Karpas-422 (cell line): ENCODE measurements at regions not wholly inside any gene's neighbourhood (a gene's known extent, or its start where the extent isn't known, plus 50 kb on each side); places are given as distances from the start of the nearest gene placed in this dataset.
"Not testable (repeated sequence)": the region's sequence is repeated elsewhere in the genome, so short reads cannot be mapped to it uniquely, and the experiment has no call there.

Source experiments
- DNase-seq: peaks from one replicate; pipeline ENCODE4 v3.0.0-alpha.2; 2015
- H2AFZ ChIP-seq: fragments of 200-600 bp; sonication (generic); 2 replicates; pipeline ENCODE4 v1.6.1; 2014; ENCODE audit warnings: antibody characterized with exemption, low read length, mixed read lengths
- H3K27ac ChIP-seq: fragments of 200-600 bp; sonication (generic); 2 replicates; pipeline ENCODE4 v1.5.1; 2014; ENCODE audit warnings: mild to moderate bottlenecking, low read length, moderate library complexity
- H3K27me3 ChIP-seq: fragments of 200-600 bp; sonication (generic); 2 replicates; pipeline ENCODE4 v1.6.1; 2014; ENCODE audit warnings: low read length, mixed read lengths
- H3K36me3 ChIP-seq: fragments of 200-600 bp; sonication (generic); 2 replicates; pipeline ENCODE4 v1.6.1; 2014; ENCODE audit warnings: low read length, mixed read lengths; ENCODE audit not compliant: insufficient read depth
- H3K4me1 ChIP-seq: fragments of 200-600 bp; sonication (generic); 2 replicates; pipeline ENCODE4 v1.6.1; 2014; ENCODE audit warnings: mild to moderate bottlenecking, low read length, mixed read lengths
- H3K4me2 ChIP-seq: fragments of 200-600 bp; sonication (generic); 2 replicates; pipeline ENCODE4 v1.6.1; 2014; ENCODE audit warnings: low read length, low read depth, mild to moderate bottlenecking; ENCODE audit not compliant: poor library complexity, severe bottlenecking
- H3K4me3 ChIP-seq: fragments of 200-600 bp; sonication (generic); 2 replicates; pipeline ENCODE4 v1.5.1; 2014; ENCODE audit warnings: mild to moderate bottlenecking, antibody characterized with exemption, low read length, mixed read lengths
- H3K79me2 ChIP-seq: fragments of 200-600 bp; sonication (generic); 2 replicates; pipeline ENCODE4 v1.6.1; 2014; ENCODE audit warnings: mild to moderate bottlenecking, low read length, mixed read lengths
- H3K9ac ChIP-seq: fragments of 200-600 bp; sonication (generic); 2 replicates; pipeline ENCODE4 v1.6.0; 2014; ENCODE audit warnings: low read length
- H3K9me2 ChIP-seq: fragments of 200-600 bp; sonication (generic), shearing (Covaris generic); replicated peaks from 2 replicates; pipeline ENCODE4 v1.6.0; 2014; ENCODE audit warnings: mild to moderate bottlenecking, low read length, moderate library complexity; ENCODE audit not compliant: insufficient read depth
- H3K9me3 ChIP-seq: fragments of 300-700, 200-600 bp; sonication (generic); 2 replicates; pipeline ENCODE4 v1.6.1; 2014; ENCODE audit warnings: low read length, mixed read lengths
- H4K20me1 ChIP-seq: fragments of 200-600 bp; sonication (generic); 2 replicates; pipeline ENCODE4 v1.6.1; 2014; ENCODE audit warnings: mild to moderate bottlenecking, antibody characterized with exemption, low read length, low read depth; ENCODE audit not compliant: insufficient read depth

GRCh38 chr6:104676679-104677078, 183.0 kb downstream of the HACE1 start:
- not testable (repeated sequence) for H3K9me3 ChIP-seq, H3K36me3 ChIP-seq, H3K9ac ChIP-seq, H3K79me2 ChIP-seq, H3K4me2 ChIP-seq, H4K20me1 ChIP-seq, H3K9me2 ChIP-seq, DNase-seq, H2AFZ ChIP-seq, H3K27ac ChIP-seq, H3K27me3 ChIP-seq, H3K4me3 ChIP-seq, H3K4me1 ChIP-seq

- H3K9ac ChIP-seq, H3K4me2 ChIP-seq, H3K36me3 ChIP-seq, H3K9me3 ChIP-seq, H2AFZ ChIP-seq, H3K9me2 ChIP-seq, DNase-seq, H3K4me3 ChIP-seq, H3K27ac ChIP-seq, H4K20me1 ChIP-seq, H3K4me1 ChIP-seq, H3K79me2 ChIP-seq, H3K27me3 ChIP-seq: not testable (repeated sequence)
Measured at GRCh38 chr6:104675161-104675560, 184.6 kb downstream of the HACE1 start.

- DNase-seq, H3K9me3 ChIP-seq, H3K36me3 ChIP-seq, H3K27ac ChIP-seq, H3K27me3 ChIP-seq, H4K20me1 ChIP-seq, H3K9ac ChIP-seq, H2AFZ ChIP-seq, H3K4me2 ChIP-seq, H3K4me3 ChIP-seq, H3K4me1 ChIP-seq, H3K9me2 ChIP-seq, H3K79me2 ChIP-seq: not testable (repeated sequence)
Measured at GRCh38 chr6:104673078-104673477, 186.6 kb downstream of the HACE1 start.

GRCh38 chr6:104671591-104671891, 188.2 kb downstream of the HACE1 start:
- H3K79me2 ChIP-seq, H3K36me3 ChIP-seq, H2AFZ ChIP-seq, DNase-seq, H3K4me2 ChIP-seq, H3K27ac ChIP-seq, H3K9me3 ChIP-seq, H3K4me3 ChIP-seq, H3K9ac ChIP-seq, H4K20me1 ChIP-seq, H3K9me2 ChIP-seq, H3K27me3 ChIP-seq, H3K4me1 ChIP-seq: not testable (repeated sequence)

- not testable (repeated sequence) for H2AFZ ChIP-seq, H3K4me1 ChIP-seq, H3K9ac ChIP-seq, H3K36me3 ChIP-seq, H3K79me2 ChIP-seq, H3K27me3 ChIP-seq, H3K9me3 ChIP-seq, H4K20me1 ChIP-seq, H3K4me3 ChIP-seq, H3K27ac ChIP-seq, H3K9me2 ChIP-seq, DNase-seq, H3K4me2 ChIP-seq
Measured at GRCh38 chr6:104670834-104671590, 188.7 kb downstream of the HACE1 start.

GRCh38 chr6:104669483-104669882, 190.2 kb downstream of the HACE1 start:
- H3K36me3 ChIP-seq: no peaks in the 10 kb centered on the region
- no peaks in the 10 kb centered on the region for H3K9me3 ChIP-seq
- H2AFZ ChIP-seq: no peak overlapping the region
- no peaks in the 10 kb centered on the region for H3K27me3 ChIP-seq
- no peaks in the 10 kb centered on the region for H3K79me2 ChIP-seq
- DNase-seq: no peak
- no peak overlapping the region for H3K4me3 ChIP-seq
- no peak overlapping the region for H3K27ac ChIP-seq
- H3K9ac ChIP-seq: no peak overlapping the region
- H3K4me2 ChIP-seq: no peak overlapping the region
- H3K9me2 ChIP-seq: no peaks in the 10 kb centered on the region
- H4K20me1 ChIP-seq: no peaks in the 10 kb centered on the region
- no peaks in the 10 kb centered on the region for H3K4me1 ChIP-seq

GRCh38 chr6:104656235-104656634, 203.5 kb downstream of the HACE1 start:
- DNase-seq: no peak
- no peaks in the 10 kb centered on the region for H3K4me1 ChIP-seq
- no peaks in the 10 kb centered on the region for H3K36me3 ChIP-seq
- H3K4me3 ChIP-seq: no peak overlapping the region
- H4K20me1 ChIP-seq: no peaks in the 10 kb centered on the region
- no peak overlapping the region for H2AFZ ChIP-seq
- H3K9me2 ChIP-seq: no peaks in the 10 kb centered on the region
- H3K79me2 ChIP-seq: no peaks in the 10 kb centered on the region
- no peaks in the 10 kb centered on the region for H3K9me3 ChIP-seq
- no peak overlapping the region for H3K27ac ChIP-seq
- no peak overlapping the region for H3K9ac ChIP-seq
- no peak overlapping the region for H3K4me2 ChIP-seq
- H3K27me3 ChIP-seq: no peaks in the 10 kb centered on the region

GRCh38 chr6:104653781-104654180, 205.9 kb downstream of the HACE1 start:
- Histone ChIP-seq H3K4me2 (no peak overlapping the region), H3K4me3 (no peak overlapping the region), H3K27ac (no peak overlapping the region), H3K27me3 (no peaks in the 10 kb centered on the region), H2AFZ (no peak overlapping the region), H3K4me1 (no peaks in the 10 kb centered on the region), H3K79me2 (no peaks in the 10 kb centered on the region), H3K36me3 (no peaks in the 10 kb centered on the region), H4K20me1 (no peaks in the 10 kb centered on the region), H3K9me3 (no peaks in the 10 kb centered on the region), H3K9me2 (no peaks in the 10 kb centered on the region), H3K9ac (no peak overlapping the region)
- no peak for DNase-seq

- Histone ChIP-seq H3K4me3 (no peak overlapping the region), H3K27me3 (no peaks in the 10 kb centered on the region), H3K9me2 (no peaks in the 10 kb centered on the region), H3K27ac (no peak overlapping the region), H3K79me2 (no peaks in the 10 kb centered on the region), H3K4me1 (peaks cover 5% of the 10 kb centered on the region; the same call in 1 of the 2 replicates), H2AFZ (no peak overlapping the region), H3K9me3 (no peaks in the 10 kb centered on the region), H3K4me2 (no peak overlapping the region), H4K20me1 (no peaks in the 10 kb centered on the region), H3K36me3 (no peaks in the 10 kb centered on the region), H3K9ac (no peak overlapping the region)
- DNase-seq: no peak
Measured at GRCh38 chr6:104648347-104648746, 211.4 kb downstream of the HACE1 start.
